NCI-H524 treated with DMSO at 0.1 percent for 48 hours (cell line): ENCODE measurements at regions not wholly inside any gene's neighbourhood (a gene's known extent, or its start where the extent isn't known, plus 50 kb on each side); places are given as distances from the start of the nearest gene placed in this dataset.

ENCODE experiments used
- DNase-seq: peaks from one replicate; lab custom pipeline; 2025; lab: John Stamatoyannopoulos, UW

DNA sequence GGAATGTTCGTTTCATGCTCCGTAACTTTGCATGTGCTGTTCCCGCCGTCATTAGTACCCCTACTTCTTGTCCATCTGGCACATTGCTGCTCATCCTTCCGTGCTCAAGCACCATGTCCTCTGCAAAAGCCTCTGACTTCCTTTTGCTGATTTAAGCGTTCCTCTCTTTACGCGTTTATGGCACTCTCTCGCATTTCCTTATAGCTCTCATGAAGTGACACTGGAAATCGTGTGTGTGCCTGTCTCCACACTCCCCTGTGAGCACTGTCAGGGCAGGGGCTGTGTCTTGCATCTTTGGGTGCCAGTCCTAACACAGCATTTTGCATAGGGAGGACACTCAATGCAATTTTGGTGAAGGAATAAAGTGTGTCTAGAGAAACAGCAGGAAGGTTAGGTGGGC is 210.6 kb upstream of the FAT1 start:
- DNase-seq, result no peak

DNA sequence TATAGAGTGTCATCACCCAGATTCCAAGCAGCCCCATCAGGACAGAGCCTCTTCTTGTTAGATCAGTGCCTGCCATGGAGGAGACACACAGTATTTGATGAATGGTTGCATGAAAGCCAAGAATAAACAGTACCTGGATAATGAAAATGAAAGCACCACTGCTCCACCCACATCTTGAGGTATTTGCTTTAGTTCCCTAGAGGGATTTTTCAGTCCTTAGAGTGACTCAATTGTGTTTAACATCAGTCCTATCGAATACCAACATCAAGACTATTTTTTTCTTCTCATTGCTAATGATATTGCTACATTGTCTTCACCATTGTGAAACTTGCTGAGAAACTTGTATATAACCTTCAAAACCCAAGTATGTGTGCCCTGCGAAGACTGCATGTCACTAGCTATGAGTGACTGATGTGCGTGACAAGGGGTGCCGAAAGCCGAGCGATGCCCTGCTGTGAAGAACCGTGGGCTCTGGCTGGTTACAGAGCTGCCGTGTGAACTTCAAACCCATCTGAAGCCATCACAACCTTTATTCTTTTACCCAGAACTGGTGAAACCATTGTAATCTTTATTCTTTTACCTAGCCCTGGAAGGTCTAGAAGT is 211.3 kb upstream of the FAT1 start:
- no peak for DNase-seq

DNA sequence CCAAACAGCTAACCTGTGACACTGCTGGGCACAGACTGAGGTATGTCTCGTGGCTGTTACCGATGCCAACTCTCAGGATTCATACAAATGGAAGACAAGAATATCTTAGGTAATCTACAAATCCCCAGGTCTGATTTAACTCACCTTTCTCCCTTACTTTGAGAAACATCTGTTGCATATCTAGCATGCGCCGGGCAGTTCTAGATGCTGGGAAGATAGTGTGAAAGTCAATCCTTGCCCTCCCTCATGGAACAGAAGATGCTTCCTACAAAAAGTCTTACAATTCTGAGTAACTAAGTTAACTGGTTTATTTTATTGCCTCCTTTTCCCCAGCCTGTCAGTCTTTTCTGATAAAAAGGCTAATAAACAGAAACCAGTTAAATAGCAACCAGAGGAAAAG is 212.2 kb upstream of the FAT1 start:
- no peak for DNase-seq

DNA sequence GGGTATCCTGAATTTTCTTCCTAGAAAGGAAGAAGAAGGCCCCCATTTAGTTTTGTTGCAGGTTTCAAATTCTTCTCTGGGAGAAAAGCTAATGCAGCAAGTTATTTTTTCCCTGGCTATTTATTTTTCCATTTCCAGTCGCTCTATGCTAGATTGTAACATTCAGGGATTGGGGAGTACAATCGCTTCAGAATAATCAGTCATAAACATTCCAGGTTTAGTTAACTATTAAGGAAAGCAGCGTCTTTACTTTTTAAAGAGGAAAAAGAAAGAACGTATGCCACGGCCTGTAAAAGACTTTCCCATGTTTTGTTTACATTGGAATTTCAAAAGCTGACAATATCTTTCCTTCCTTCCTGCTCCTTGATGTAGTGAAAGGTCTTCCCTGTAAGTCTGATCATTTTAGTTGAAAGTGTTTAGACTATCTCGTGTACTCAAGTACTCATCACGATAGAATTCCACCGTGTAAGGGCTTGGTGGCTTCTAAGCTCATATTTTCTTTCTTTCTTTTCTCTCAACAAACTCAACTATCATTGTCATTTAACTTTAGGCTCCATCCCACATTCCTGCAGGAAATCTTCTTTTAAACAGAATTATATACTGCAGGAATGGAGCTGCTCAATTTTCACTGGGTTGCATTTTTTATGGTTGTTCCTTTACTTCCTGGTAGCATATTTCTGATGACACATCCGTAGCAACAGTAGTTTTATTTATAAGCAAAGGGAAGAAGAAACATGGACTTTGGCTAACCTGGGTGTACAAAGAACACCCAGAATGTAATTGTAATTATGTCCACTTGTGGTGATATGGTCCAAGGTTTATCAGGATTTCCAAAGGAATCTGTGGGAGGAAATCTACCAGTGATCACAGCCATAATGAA is 213.1 kb upstream of the FAT1 start:
- no peak for DNase-seq

DNA sequence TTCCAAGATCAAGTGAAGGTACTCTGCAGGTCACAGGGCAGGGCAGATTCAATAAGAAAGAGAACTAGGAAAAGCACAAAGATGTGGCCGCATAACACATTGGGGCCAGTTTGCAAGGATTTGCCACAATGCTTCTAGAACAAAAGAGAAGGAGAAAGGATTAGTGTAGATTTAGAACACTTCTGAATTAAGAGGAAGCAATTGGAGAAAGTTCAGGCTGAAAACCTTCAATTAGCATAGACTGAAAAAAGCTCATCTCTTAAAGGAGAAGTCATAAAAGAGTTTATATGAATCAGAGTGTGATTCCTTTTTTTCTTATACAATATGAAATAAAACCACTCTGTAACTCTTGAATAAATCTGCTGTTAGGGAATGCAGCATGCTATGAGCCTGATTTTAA is 215.6 kb upstream of the FAT1 start:
- DNase-seq, result no peak

DNA sequence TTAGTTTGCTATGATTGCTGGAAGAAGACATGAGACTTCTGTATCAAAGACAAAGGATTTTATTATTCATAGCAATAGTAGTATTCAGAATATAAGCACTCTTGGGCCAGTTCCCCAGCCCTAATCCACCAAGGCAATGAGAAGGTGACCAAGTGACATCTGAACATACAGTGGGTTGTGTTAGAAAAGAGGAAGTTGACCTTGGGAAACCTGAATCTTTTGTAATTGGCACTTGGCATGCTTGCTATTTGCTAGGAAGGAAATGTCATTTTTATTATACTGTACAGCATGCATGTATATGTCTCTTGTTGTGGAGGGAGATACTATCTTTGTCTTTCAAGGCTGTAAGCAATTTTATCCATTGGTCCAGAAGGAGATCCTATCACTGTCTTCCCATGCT is 216.1 kb upstream of the FAT1 start:
- DNase-seq, result no peak

DNA sequence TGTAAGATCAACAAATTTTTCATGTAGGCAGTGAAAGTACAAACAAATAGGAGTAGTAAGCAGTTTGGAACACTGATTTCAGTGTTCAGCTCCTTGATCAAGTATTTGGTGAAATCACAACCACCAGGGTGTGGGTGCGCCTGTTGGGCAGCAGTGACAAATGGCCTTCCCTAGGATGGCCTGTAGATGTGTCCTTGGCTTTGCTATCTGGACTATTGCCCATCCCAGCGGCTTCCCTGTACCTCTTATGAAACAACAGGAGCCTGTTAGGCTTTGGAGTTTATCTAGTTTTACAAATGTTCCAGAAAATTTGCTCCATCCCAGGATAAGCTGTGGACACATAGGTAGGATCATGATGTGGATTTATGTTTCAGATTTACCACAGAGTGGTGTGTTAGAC is 216.8 kb upstream of the FAT1 start:
- DNase-seq, result no peak

DNA sequence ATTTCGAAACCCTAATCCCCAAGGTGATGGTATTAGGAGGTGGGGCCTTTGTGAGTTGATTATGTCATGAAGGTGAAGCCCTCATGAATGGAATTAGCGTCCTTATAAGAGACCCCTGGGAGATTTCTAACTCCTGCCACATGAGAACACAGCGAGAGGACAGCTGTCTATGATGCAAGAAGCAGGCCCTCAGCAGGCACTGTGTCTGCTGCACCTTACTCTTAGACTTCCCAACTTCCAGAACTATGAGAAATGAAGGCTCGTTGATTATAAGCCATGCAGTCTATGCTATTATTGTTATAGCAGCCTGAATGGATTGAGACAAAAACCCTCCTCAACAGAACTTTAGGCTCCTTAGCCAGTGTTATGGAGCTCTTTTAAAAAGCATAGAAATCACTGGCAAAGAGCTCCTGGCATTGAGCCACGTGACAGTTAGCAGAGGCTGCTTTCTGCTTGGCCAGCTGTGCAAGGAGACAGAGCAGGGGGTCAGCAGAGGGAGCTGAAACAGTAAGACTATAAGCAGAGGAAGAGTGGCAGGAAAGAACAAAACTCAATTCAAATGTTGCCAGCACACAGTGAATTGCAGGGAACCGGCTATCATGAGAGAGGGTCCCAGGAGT is 219.2 kb upstream of the FAT1 start:
- DNase-seq, result peak; percentile 18

DNA sequence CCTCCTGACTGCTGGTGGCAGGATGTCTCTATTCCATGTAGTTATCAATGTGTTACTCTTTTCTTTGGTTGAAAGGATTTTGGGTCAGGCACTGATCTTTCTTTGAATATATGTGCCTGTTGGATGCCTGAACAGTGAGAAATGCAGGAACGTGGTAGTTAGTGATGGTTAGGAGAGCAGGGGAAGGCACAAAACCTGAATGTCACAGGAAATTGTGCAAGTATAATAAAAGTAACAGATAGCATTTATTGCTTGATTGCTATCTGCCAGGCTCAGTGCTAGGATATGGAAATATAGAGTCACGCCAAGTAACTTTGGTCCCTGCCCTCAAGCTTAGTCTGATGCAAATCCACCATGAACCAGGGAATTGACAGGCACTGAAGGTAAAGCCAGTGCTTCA is 219.8 kb upstream of the FAT1 start:
- no peak for DNase-seq

DNA sequence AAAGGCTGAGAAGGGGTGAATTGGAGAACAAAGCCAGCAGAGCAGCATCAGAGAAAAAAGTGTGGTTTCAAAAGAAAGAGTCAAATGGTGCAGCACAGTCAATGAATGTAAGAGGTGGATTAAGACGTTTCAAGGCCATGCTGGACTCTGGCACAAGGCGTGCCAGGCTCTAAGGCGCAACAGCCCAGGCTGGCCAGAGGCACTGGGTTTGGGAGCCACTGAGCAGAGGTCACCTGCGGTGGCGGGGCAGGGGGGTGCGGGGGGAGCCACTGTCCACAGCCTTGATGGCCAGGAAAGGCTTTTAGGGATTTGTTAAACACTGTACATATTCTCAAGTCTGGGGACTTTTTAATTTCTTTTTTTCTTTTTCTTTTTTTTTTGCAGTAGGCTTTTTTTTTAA is 222.5 kb upstream of the FAT1 start:
- DNase-seq, result no peak

DNA sequence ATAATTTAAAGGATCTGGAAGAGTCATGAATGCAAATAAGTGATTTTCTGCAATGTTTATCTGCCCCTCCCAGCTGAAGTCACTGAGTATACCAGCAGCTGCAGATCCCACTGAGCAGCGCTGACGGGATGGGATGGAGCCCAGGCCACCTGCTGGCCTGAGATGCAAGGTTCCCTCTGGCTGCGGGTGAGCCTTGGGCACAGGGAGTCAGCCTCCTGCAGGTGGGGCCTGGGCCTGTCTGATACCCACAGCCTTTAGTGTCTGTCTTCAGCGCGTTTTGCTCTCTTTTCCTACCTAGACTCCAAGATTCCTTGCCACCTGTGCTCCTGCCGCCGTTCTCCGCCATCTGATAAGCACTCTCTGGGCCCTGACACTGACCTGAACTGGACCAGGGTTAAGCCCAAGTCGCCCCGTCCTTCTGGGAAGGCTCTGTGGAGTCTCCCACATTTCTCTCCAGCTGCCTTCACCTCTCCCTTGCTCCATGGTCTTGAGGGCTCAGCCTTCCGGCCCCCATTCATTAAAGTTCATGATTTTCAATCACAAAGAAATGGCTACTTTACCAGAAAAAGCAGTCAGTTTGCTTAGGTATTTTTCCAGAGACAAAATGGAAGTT is 223.1 kb upstream of the FAT1 start:
- DNase-seq, result no peak

DNA sequence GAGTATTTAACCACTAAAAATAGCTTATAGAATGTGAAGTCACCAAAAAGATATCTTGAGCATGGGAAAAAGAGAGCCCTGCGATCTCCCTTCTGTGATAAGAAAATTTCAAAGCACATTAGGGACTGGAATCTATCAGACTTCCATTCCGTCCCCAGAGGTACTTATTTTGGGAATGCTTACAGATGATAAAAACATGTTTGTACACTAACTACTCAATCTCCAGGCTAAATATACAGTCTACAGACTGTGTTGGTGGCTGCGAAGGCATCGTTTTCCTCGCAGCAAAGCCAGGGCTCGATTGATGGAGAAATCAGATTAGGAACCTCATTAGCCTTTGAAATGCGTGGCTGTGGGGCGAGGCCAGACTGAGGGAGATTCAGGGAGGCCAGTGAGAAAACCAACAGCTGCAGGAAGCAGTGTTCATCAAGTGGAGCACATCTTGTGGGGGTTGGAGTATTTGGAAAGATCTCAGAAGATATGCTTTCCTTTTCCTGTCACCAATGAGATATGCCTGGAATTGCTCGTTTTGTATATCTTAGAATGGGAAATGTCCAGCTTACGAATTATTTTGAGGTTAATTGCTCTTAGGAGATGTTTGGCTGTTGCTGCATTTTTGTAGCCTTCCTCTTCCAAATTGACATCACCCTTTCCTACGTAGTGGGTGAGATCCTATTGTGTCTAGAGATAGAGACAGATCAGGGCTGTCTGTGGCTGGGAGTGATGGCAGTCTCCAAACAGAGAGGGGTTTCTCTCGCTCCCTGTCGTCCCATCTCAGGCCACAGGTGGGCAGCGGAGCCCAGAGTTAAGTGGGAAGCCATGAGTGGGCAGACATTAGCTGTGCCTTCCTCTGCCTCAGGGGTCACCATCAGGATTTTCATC is 224.9 kb upstream of the FAT1 start:
- no peak for DNase-seq

DNA sequence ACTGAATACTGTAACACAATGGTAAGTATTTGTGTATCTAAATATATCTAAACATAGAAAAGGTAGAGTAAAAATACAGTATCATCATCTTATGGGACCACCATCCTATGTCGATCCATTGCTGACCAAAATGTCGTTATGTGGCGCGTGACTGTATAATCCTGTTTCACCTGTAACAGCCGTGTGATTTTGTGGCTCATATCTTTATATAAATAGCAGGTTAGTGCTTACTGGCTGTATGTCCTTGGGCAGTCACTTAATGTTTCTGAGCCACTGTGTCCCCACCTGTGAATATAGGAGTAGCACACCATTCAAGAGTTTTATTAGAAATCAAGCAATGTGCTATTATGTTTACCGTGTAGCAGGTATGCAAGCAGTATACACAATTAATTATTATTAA is 226.2 kb upstream of the FAT1 start:
- DNase-seq, result no peak

DNA sequence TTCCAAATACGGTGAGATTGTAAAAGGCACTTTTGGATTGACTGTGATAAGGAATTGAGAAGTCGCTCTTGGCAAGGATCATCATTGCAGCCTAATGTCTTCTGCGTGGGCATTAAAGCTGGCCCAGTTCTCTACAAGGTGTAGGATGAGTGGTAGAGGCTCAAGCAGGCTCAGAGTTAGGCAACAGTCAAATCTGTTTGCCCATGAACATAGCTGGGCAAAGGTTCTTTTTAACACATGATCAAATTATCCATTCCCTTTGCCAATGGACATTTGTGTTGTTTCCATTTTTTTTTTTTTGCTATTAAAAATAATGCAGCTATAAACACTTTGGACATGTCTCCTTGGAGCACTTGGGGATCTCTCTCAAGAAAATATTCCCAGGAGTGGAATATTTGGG is 229.1 kb upstream of the FAT1 start:
- no peak for DNase-seq

DNA sequence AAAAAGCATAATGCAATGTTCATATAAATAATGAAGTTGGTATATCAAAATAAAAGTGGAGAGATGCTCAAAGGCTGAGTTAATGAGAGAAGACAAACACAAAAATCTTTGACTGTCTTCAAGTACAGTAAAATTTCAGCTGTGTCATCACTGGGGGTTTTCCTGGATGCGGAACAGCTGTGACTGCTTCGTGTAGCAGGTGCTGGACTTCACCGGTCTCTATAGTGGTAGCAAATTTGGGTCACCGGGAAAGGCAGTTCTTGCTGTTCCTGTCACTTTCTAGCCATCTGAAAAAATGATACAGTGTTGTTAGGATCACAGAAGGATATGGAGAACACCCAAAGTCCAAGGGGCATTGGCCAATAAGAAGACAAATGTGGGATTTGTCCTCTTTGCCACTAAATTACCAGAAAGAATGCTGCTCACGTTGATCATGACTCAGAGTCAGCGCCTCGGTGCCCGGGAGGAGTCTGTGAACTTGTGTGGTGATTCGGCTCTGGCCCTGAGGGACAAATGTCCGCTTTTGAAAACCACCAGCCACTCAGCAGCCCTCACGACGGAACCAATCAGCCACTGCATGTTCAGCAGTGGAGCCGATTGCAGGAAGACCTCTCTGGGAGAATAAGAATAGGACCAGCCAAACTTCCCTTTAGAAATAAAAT is 230.1 kb upstream of the FAT1 start:
- DNase-seq, result no peak

DNA sequence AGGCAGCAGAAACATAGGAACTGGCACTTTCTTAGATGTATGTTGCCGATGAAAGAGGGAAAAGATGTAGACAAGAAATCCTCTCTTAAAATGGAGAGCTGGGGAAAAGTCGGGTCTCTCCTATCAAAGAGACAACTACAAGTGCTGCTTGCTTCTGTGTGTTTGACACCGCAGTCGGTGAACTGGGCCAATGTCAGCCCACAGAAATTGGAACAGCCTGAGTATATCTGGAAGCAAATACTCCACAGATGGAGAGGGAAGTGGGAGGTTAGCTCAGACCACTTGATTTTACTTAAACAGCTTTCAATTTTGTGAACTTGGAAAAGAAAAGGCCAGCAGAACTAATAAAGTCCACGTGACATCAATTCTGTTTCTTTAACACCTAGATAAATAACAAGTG is 230.9 kb upstream of the FAT1 start:
- DNase-seq, result no peak

DNA sequence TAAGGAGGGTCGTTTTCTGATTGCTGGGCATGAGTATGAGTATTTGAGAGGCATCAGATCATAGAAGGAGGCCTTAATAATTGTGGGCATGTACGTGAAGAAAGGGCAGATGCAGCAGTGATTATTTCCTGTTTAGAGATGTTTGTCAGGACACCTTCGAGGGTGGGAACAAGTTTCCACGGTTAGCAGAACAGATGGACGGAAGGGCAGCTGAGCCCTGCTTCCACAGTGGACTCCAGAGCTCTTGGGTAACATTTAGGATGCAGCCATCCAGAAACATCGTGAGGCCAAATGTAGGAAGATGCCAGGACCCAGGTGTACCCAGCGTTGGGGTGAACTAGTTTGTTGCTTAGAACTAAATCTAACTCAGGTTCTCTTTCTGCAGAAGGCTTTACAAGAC is 231.3 kb upstream of the FAT1 start:
- DNase-seq, result no peak

DNA sequence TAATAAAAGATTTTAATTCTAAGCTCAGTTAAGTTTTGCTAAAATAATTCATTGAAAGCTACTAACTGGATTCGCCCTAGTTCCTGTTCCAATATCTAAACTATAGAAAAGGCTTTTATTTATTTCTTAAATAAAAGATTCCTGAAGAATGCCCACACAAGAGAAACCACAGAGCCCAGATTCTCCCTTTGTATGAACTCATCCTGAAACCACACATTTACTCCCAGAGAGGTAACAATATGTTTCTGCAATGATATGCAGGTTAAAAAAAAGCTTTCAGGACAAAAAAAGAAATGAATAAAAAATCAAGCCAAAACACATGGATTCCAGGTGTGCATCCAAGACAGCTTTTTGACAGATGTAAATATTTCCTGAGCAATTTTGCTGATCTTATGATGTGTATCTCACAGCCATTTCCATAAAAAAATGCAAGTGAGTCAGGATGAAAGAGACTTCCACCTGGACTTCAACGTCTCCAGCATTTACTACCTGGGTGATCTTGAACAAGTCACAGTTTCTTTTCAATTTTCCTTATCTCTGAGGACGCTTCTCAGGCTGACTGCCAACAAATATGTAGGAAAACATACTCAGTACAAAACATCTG is 234.4 kb upstream of the FAT1 start:
- no peak for DNase-seq

DNA sequence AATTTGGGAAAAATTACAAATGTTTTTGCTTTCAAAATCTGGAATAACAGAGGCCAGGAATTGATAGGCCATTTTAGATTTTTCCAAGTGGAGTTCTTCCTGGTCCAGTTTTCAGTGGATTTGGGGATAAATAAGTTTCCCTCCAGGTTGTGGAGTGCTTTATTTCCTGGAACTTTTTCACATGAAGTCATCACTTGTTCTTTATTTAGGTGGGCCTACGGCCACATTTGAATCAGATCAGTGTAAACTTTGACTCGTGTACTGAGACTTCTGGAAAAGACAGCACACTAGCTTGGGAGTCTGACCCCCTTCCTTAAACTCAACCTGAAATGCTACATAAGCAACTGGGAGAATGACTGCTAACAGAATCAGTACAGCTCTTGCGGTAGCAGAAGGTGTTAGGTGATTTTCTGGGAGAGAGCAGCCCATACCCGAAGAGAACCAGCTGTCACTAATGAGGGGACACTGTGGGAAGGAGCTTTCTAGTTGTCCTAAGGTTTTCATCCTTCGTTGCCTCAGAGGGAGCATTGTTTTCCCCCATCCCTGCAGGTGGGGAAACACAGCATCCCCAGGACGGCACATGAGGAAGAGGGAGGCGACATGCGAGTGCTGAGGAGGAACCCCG is 235.2 kb upstream of the FAT1 start:
- no peak for DNase-seq

DNA sequence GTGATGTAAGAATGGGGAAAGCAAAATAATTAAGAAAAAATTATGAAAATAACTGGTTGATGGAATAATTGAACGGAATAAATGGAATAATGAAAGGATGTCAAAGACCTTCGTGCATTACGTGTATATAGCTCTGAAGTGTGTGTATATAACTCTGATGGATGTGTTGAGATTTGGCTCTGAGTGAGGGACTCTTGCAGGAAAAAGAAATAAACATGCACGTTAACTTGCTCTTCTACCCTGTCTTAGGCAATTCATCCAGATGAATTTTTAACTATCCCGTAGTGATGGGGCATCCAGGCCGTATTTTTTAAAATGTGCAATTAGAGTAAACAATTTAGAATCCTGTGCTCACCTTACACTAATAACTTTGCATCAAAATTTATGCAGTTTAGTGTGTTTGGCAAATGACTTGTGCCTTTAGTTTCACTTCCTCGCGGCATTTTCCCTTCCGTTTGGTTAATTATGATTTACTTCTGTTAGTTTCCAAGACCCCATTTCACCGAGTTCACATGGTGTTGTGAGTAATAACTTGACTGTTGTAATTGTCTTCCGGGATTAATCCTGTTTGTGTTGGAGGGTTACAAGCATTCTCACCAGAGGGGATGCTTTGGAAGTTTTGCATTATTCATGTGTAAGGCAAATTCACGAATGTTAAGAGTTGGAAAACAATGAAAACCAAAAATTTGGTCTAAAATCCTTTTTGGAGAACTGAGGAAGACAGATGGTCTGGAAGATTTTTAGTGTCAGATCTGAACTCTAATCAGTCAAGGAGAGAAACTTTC is 256.5 kb upstream of the FAT1 start:
- no peak for DNase-seq
